H1 (cell line): ENCODE measurements at regions not wholly inside any gene's neighbourhood (a gene's known extent, or its start where the extent isn't known, plus 50 kb on each side); places are given as distances from the start of the nearest gene placed in this dataset.

Source experiments
- CTCF ChIA-PET: fragments of 300-600 bp; sonication (Branson Sonifier 250); formaldehyde crosslinking; loops from one replicate; lab custom pipeline; 2021; ENCODE audit not compliant: partially characterized antibody; lab: Charles Lee
- POLR2A ChIA-PET: fragments of 300-600 bp; sonication (Branson Sonifier 250); formaldehyde crosslinking; loops from one replicate; lab custom pipeline; 2021; ENCODE audit warnings: inconsistent platforms; ENCODE audit not compliant: partially characterized antibody; lab: Charles Lee
- DNase-seq, 2 experiments: peaks; one replicate each; pipeline versions ENCODE4 v3.0.0 to v3.0.0-alpha.2; 2010 to 2022; ENCODE audit warnings: low spot score in 2 of 2, low read depth in 1 of 2, mixed read lengths in 1 of 2
- FAIRE-seq: peaks from 2 replicates; lab custom pipeline; 2011; peaks lifted over from hg19 to GRCh38; lab: Jason Lieb, UNC
- H2AFZ ChIP-seq: 2 replicates; pipeline ENCODE4 v1.8.1; 2012; ENCODE audit warnings: low read length, inconsistent platforms
- H2AK5ac ChIP-seq: 2 replicates; pipeline ENCODE4 v1.6.1; 2013; ENCODE audit warnings: low read depth, low read length
- H2BK120ac ChIP-seq: replicated peaks from 2 replicates; pipeline ENCODE3; 2013; ENCODE audit warnings: low read depth, low read length, inconsistent platforms
- H2BK12ac ChIP-seq: 2 replicates; pipeline ENCODE4 v1.6.1; 2013; ENCODE audit warnings: low read depth, low read length
- H2BK15ac ChIP-seq: 2 replicates; pipeline ENCODE4 v1.6.1; 2013; ENCODE audit warnings: low read length
- H2BK20ac ChIP-seq: 2 replicates; pipeline ENCODE4 v1.6.1; 2013; ENCODE audit warnings: low read length
- H2BK5ac ChIP-seq: 2 replicates; pipeline ENCODE4 v1.6.1; 2013; ENCODE audit warnings: low read depth, low read length
- H3K14ac ChIP-seq: 2 replicates; pipeline ENCODE4 v1.6.1; 2013; ENCODE audit warnings: inconsistent platforms; ENCODE audit not compliant: insufficient read length
- H3K18ac ChIP-seq: 2 replicates; pipeline ENCODE4 v1.6.1; 2013; ENCODE audit warnings: low read length; ENCODE audit errors: extremely low read depth
- H3K23ac ChIP-seq: 2 replicates; pipeline ENCODE4 v1.6.1; 2013; ENCODE audit warnings: inconsistent platforms; ENCODE audit not compliant: insufficient read length
- H3K23me2 ChIP-seq: 2 replicates; pipeline ENCODE4 v1.6.1; 2013; ENCODE audit warnings: low read depth, low read length
- H3K27ac ChIP-seq: 2 replicates; pipeline ENCODE4 v1.6.1; 2011; ENCODE audit warnings: low read depth, low read length, inconsistent platforms
- H3K27me3 ChIP-seq, 4 experiments: replicated peaks in 1 of 4; 1 replicate in 1 of 4; 2 replicates in 3 of 4; pipeline versions ENCODE4 v1.6.1 to v1.8.1; 2011 to 2013; ENCODE audit warnings: low read length in 3 of 4, mild to moderate bottlenecking in 3 of 4, inconsistent platforms in 2 of 4, mixed read lengths in 2 of 4, moderate library complexity in 1 of 4; ENCODE audit not compliant: control insufficient read depth in 3 of 4, insufficient read depth in 3 of 4; ENCODE audit errors: extremely low read depth in 1 of 4
- H3K36me3 ChIP-seq, 4 experiments: 2 replicates each; pipeline versions ENCODE4 v1.6.1 to v1.8.1; 2011 to 2013; ENCODE audit warnings: mild to moderate bottlenecking in 4 of 4, low read length in 3 of 4, moderate library complexity in 2 of 4, control low read depth in 1 of 4, inconsistent platforms in 1 of 4; ENCODE audit not compliant: insufficient read depth in 4 of 4, control insufficient read depth in 2 of 4
- H3K4ac ChIP-seq: replicated peaks from 2 replicates; pipeline ENCODE3; 2013; ENCODE audit warnings: low read length, low read depth, mixed read lengths, inconsistent platforms; ENCODE audit not compliant: insufficient read length
- H3K4me1 ChIP-seq, 4 experiments: replicated peaks in 1 of 4; 1 replicate in 1 of 4; 2 replicates in 3 of 4; pipeline versions ENCODE4 v1.6.1 to v1.8.1; 2011 to 2013; ENCODE audit warnings: low read length in 3 of 4, inconsistent platforms in 2 of 4, mixed read lengths in 1 of 4; ENCODE audit not compliant: insufficient read depth in 4 of 4, control insufficient read depth in 3 of 4
- H3K4me2 ChIP-seq, 2 experiments: 2 replicates each; pipeline versions ENCODE4 v1.6.1 to v1.8.1; 2011 to 2013; ENCODE audit warnings: low read depth in 2 of 2, low read length in 2 of 2, control low read depth in 1 of 2, inconsistent platforms in 1 of 2, mild to moderate bottlenecking in 1 of 2; ENCODE audit not compliant: insufficient read depth in 1 of 2
- H3K4me3 ChIP-seq, 4 experiments: fragments of 200-600, 300-600 bp in 1 of 4; sonication (generic), shearing (Covaris generic), sonication (Bioruptor Twin) in 1 of 4; 2 replicates each; pipeline versions ENCODE4 v1.5.1 to v1.8.1; 2011 to 2016; ENCODE audit warnings: low read length in 4 of 4, low read depth in 3 of 4, control low read depth in 2 of 4, inconsistent platforms in 2 of 4, mild to moderate bottlenecking in 2 of 4, mixed read lengths in 1 of 4, moderate library complexity in 1 of 4; ENCODE audit not compliant: insufficient read depth in 2 of 4; ENCODE audit errors: extremely low read depth in 1 of 4
- H3K56ac ChIP-seq: replicated peaks from 2 replicates; pipeline ENCODE3; 2013; ENCODE audit warnings: low read depth, mild to moderate bottlenecking, mixed read lengths, low read length, inconsistent platforms; ENCODE audit not compliant: insufficient read length
- H3K79me1 ChIP-seq: 2 replicates; pipeline ENCODE4 v1.6.1; 2013; ENCODE audit warnings: low read depth, low read length, control low read depth
- H3K79me2 ChIP-seq, 2 experiments: 2 replicates each; pipeline versions ENCODE4 v1.6.1 to v1.8.1; 2012 to 2013; ENCODE audit warnings: low read length in 2 of 2, mild to moderate bottlenecking in 2 of 2, inconsistent platforms in 1 of 2; ENCODE audit not compliant: insufficient read depth in 2 of 2, control insufficient read depth in 1 of 2
- H3K9ac ChIP-seq, 4 experiments: replicated peaks in 1 of 4; 1 replicate in 1 of 4; 2 replicates in 3 of 4; pipeline versions ENCODE4 v1.6.1 to v1.8.1; 2011 to 2013; ENCODE audit warnings: low read depth in 3 of 4, low read length in 3 of 4, control low read depth in 2 of 4, mild to moderate bottlenecking in 2 of 4, moderate library complexity in 2 of 4, inconsistent platforms in 1 of 4; ENCODE audit errors: extremely low read depth in 1 of 4
- H3K9me3 ChIP-seq, 2 experiments: 2 replicates each; pipeline versions ENCODE4 v1.6.1 to v1.8.1; 2012 to 2013; ENCODE audit warnings: mild to moderate bottlenecking in 2 of 2, moderate library complexity in 2 of 2, control low read depth in 1 of 2, inconsistent platforms in 1 of 2, low read depth in 1 of 2, low read length in 1 of 2, mixed read lengths in 1 of 2; ENCODE audit not compliant: insufficient read depth in 2 of 2
- H4K20me1 ChIP-seq, 2 experiments: replicated peaks in 1 of 2; 2 replicates each; pipeline versions ENCODE3 to v1.8.1; 2011 to 2013; ENCODE audit warnings: inconsistent platforms in 2 of 2, low read length in 2 of 2, mild to moderate bottlenecking in 1 of 2; ENCODE audit not compliant: insufficient read depth in 2 of 2, control insufficient read depth in 1 of 2
- H4K5ac ChIP-seq: 2 replicates; pipeline ENCODE4 v1.6.1; 2013; ENCODE audit warnings: low read length, low read depth, mixed read lengths, inconsistent platforms; ENCODE audit not compliant: insufficient read length
- H4K8ac ChIP-seq: 2 replicates; pipeline ENCODE4 v1.8.0; 2013; ENCODE audit warnings: mild to moderate bottlenecking, moderate library complexity, low read length, inconsistent platforms; ENCODE audit not compliant: insufficient read depth; ENCODE audit errors: extremely low read depth
- H4K91ac ChIP-seq: replicated peaks from 2 replicates; pipeline ENCODE3; 2013; ENCODE audit warnings: low read length, mixed read lengths, inconsistent platforms; ENCODE audit not compliant: insufficient read length
- BCL11A ChIP-seq, 2 experiments: IDR thresholded peaks; one replicate each; pipeline ENCODE4 v1.6.1; 2011; ENCODE audit warnings: low read depth in 2 of 2, low read length in 2 of 2, mild to moderate bottlenecking in 2 of 2
- CBX8 ChIP-seq: fragments of 300-800, 300-1000 bp; sonication (generic); IDR thresholded peaks from 2 replicates; pipeline ENCODE4 v1.7.1; 2016; ENCODE audit warnings: low read depth, low read length, borderline replicate concordance
- CEBPB ChIP-seq: IDR thresholded peaks from 2 replicates; pipeline ENCODE4 v1.6.1; 2012; ENCODE audit warnings: low read depth, low read length
- CREB1 ChIP-seq: IDR thresholded peaks from 2 replicates; pipeline ENCODE4 v1.6.1; 2012; ENCODE audit warnings: inconsistent platforms
- JUND ChIP-seq: IDR thresholded peaks from 2 replicates; pipeline ENCODE4 v1.6.1; 2011; ENCODE audit warnings: mild to moderate bottlenecking, improper control_type of control experiment, low read length
- KDM1A ChIP-seq: fragments of 200-600, 300-600 bp; sonication (generic); IDR thresholded peaks from 2 replicates; pipeline ENCODE4 v1.7.1; 2016; ENCODE audit warnings: mild to moderate bottlenecking, low read length, borderline replicate concordance
- KDM4A ChIP-seq: IDR thresholded peaks from one replicate; pipeline ENCODE4 v1.7.1; 2012; ENCODE audit warnings: low read depth, mild to moderate bottlenecking, moderate library complexity, low read length, inconsistent platforms; ENCODE audit not compliant: severe bottlenecking
- MAFK ChIP-seq: IDR thresholded peaks from 2 replicates; pipeline ENCODE4 v1.6.1; 2012; ENCODE audit warnings: low read depth, mild to moderate bottlenecking, improper control_type of control experiment, low read length
- PHF8 ChIP-seq: fragments of 200-600 bp; sonication (generic); conservative IDR thresholded peaks from 2 replicates; pipeline ENCODE4 v1.7.1; 2012; ENCODE audit warnings: low read depth, mild to moderate bottlenecking, inconsistent platforms, low read length, moderate library complexity
- POLR2AphosphoS5 ChIP-seq: IDR thresholded peaks from 2 replicates; pipeline ENCODE4 v1.6.1; 2011; ENCODE audit warnings: low read depth, low read length
- RAD21 ChIP-seq, 2 experiments: IDR thresholded peaks in 1 of 2; conservative IDR thresholded peaks in 1 of 2; 2 replicates each; pipeline ENCODE4 v1.6.1; 2011; ENCODE audit warnings: low read depth in 2 of 2, low read length in 2 of 2, improper control_type of control experiment in 1 of 2, inconsistent platforms in 1 of 2, mild to moderate bottlenecking in 1 of 2, moderate library complexity in 1 of 2
- TEAD4 ChIP-seq: IDR thresholded peaks from 2 replicates; pipeline ENCODE4 v1.6.1; 2012; ENCODE audit warnings: low read depth, low read length, inconsistent platforms, mixed read lengths
- ZNF274 ChIP-seq: IDR thresholded peaks from 2 replicates; pipeline ENCODE4 v1.7.0; 2012; ENCODE audit warnings: low read length, borderline replicate concordance; ENCODE audit errors: extremely low read depth
- WGBS, 2 experiments: shearing (Covaris generic) in 1 of 2; methylation state at CpG; one replicate each; pipeline versions ENCODE4 v1.1.6 to v1.1.7; 2013 to 2015; ENCODE audit warnings: low lambda C conversion rate in 2 of 2, mixed read lengths in 2 of 2, inconsistent platforms in 1 of 2, low coverage in 1 of 2, missing lambda C conversion rate in 1 of 2; ENCODE audit not compliant: insufficient replicate concordance in 2 of 2, insufficient coverage in 1 of 2, insufficient read length in 1 of 2; ENCODE audit errors: extremely low coverage in 1 of 2, missing lambda C conversion rate in 1 of 2; 5-methylcytosine and 5-hydroxymethylcytosine counted together
- TF ChIP-seq, protein P1 (sequence below): IDR thresholded peaks from 2 replicates; pipeline ENCODE4 v1.6.1; 2012; ENCODE audit warnings: inconsistent platforms
- TF ChIP-seq, protein P2 (sequence below): IDR thresholded peaks from 2 replicates; pipeline ENCODE4 v1.6.1; 2011; ENCODE audit warnings: low read depth, mild to moderate bottlenecking, low read length; ENCODE audit not compliant: insufficient read depth

- Histone ChIP-seq H4K91ac (no peak overlapping the region), H2BK20ac (no peak overlapping the region), H4K5ac (no peak overlapping the region), H3K4me2 (no peak overlapping the region), H3K79me1 (no peaks in the 10 kb centered on the region), H3K23me2 (no peaks in the 10 kb centered on the region), H2BK120ac (no peak overlapping the region), H3K18ac (no peak overlapping the region), H3K27ac (no peak overlapping the region), H3K9ac (no peak overlapping the region), H4K20me1 (no peaks in the 10 kb centered on the region), H3K4me3 (no peak overlapping the region), H3K4ac (no peak overlapping the region), H4K8ac (no peak overlapping the region), H3K23ac (no peak overlapping the region), H3K4me1 (no peaks in the 10 kb centered on the region), H3K79me2 (no peaks in the 10 kb centered on the region), H3K56ac (no peak overlapping the region), H2AK5ac (no peak overlapping the region), H2AFZ (no peak overlapping the region), H3K27me3 (no peaks in the 10 kb centered on the region), H2BK12ac (no peak overlapping the region), H3K9me3 (no peaks in the 10 kb centered on the region), H3K36me3 (no peaks in the 10 kb centered on the region), H3K14ac (no peak overlapping the region), H2BK15ac (no peak overlapping the region), H2BK5ac (no peak overlapping the region)
- FAIRE-seq (no peak), DNase-seq (no peak)
- POLR2A ChIA-PET = no interaction called here
- 81% methylated on average over 1 of the region's 1 CpG; no CpG with 5 or more reads in 1 of the 2 experiments for WGBS, 2 experiments
- CTCF ChIA-PET = interaction anchor here (0.6 to 1.5 kb wide), 3 partner anchors 70 to 76 kb away, joined by 3 to 4 read pairs (median 3); no protein-coding TSS in a partner anchor
- TF ChIP-seq CREB1 (no peak), ZNF274 (no peak), JUND (no peak), MAFK (no peak), KDM1A (no peak), CBX8 (no peak), BCL11A (IDR thresholded peaks at IDR 0.05; ENCODE audit: low read depth in 2 of 2, low read length in 2 of 2) (no peak), TEAD4 (no peak), CEBPB (no peak), POLR2AphosphoS5 (no peak), PHF8 (no peak), RAD21 (IDR thresholded peaks at IDR 0.05 in 1 of 2, conservative IDR thresholded peaks at IDR 0.05 in 1 of 2; ENCODE audit: low read depth in 2 of 2, low read length in 2 of 2) (no peak), KDM4A (no peak)
- TF ChIP-seq, protein P1, sequence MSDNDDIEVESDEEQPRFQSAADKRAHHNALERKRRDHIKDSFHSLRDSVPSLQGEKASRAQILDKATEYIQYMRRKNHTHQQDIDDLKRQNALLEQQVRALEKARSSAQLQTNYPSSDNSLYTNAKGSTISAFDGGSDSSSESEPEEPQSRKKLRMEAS = no peak
- TF ChIP-seq, protein P2, sequence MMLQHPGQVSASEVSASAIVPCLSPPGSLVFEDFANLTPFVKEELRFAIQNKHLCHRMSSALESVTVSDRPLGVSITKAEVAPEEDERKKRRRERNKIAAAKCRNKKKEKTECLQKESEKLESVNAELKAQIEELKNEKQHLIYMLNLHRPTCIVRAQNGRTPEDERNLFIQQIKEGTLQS = no peak
Measured at GRCh38 chr10:62480196-62480595, 106.0 kb downstream of the ZNF365 start.
